ENCODE measurements at regions not wholly inside any gene's neighbourhood (a gene's known extent, or its start where the extent isn't known, plus 50 kb on each side); places are given as distances from the start of the nearest gene placed in this dataset.

DNA sequence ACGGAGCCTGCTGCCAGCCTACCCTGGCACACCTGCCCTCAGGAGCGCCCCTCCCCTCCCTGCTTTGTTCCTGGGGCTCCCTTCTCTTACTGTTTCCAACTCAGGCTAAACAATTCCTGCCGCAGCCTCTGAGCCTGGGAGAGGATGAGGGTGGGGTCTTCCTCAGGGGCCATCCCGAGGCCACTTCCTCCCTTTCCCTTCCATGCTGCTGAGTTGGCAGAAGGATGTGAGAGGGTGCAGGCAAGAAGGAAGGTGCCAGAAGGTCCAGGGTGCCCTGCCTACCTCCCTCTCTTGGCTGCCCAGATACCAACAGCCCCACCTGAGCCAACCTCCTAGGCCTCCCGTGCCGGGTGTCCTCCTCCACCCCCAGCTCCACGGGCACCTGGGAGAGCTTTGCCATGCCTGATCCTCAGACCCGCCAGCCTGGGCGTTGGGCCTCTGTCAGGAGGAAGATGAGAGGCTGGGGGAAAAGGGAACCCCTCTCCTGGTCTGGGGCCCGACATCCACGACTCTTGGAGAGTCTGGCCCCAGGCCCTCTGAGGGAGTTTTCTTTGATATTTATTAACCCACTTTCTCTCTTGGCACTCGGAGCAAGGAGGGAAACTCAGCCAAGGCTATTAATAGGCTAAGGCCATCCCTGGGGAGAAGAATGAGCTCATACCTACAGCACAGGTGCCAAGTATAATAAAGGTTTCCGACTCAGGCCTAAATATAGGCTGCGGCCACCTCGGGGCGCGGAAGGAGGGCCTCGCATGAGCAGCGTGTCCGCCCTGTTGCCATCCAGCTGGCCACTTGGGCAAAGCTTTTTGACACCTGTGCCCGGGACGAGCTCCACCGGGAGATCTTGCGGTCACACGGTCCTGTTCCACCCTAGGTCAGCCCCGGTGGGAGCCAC, 232.0 kb downstream of the ENGASE start:
- peak; percentile 81 for DNase-seq

- peak; percentile 16 for DNase-seq
Observed at GRCh38 chr17:79305768-79306423, 231.3 kb downstream of the ENGASE start.

DNA sequence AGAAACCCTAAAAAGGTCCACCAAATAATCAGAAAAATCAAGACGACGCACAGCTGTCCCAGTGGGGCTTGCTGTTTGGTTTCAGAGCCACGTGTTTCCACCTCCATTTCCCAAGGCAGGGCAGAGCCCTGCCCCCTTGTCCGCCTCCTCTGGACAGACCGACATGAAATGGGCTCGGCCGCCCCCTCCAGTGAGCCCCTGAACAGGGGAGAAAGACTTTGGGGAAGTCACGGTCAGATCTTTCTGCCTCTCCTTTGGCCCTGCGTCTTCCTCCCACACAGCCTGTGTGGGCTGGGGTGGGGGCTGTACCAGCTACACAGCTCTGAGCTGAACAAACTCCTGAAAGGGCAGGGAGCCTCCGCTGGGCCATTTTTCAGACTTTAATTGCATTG, 230.7 kb downstream of the ENGASE start:
- DNase-seq = no peak

DNA sequence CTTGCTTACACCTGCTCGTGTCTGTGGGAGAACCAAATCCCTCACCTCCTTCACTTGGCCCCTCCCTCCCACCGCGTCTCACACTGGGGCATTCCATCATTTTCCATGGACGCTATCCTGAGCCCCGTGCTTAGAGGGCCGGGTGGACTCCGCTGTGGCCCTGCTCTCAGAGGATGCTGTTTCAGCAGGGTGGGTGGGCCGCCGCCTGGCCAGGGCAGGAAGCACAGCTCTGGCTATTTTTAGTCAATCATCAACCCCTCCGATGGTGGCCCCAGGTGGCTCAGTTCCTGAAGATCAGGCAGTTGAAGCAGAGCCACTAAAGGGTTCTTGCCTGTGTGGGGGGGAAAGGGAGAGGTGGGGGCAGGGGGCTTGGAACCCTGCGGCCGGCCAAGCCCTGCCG, 230.3 kb downstream of the ENGASE start:
- no peak for DNase-seq

DNA sequence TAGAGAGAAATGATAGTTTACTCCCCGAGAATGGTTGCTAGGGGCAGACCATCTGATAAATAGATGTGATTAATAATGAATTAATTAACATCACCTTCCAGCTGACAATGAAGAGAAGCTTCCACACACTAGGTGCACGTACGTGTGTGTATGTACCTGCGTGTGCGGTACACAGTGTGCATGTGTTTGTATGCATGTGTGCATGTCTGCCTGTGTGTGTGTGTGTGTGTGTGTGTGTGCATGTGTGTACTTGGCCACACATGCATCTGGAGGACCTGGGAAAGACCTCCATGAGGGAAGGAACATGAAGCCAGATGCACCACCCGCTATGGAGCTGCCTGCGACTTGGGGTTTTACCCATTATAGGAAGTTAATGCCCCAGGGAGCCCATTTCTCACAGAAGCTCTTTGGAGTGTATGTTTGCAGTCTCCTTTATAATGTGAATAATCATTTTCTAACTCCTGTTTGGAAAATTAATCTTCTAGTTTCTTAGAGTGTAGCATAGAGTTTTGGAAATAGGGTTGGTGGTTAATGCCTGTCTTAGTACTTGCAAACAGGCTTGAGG, 229.1 kb downstream of the ENGASE start:
- no peak for DNase-seq

GRCh38 chr17:79301469-79301868, 226.8 kb downstream of the ENGASE start:
- no peak for DNase-seq

GRCh38 chr17:79299349-79299748, 224.7 kb downstream of the ENGASE start:
- no peak for DNase-seq

DNA sequence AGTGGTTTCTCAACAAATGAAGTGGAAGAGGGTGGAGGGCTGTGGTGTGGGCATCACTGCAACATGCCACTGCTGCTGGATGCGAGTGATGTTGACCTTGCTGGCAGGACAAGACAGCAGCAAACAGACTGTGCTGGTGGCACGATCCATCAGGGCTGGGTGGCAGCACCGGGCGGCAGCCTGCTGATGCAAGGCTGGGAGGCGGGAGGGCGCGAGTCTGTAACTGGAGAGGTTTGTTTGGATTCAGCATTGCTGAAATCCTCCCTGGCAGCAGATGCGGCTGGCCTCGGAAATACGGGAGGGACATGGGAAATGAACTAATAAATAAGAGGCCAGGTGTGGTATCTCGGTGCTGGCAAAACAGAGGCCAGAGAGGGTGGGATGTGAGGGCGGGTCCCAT, 224.2 kb downstream of the ENGASE start:
- DNase-seq = peak; percentile 1

GRCh38 chr17:79296243-79296642, 221.6 kb downstream of the ENGASE start:
- DNase-seq = no peak

DNA sequence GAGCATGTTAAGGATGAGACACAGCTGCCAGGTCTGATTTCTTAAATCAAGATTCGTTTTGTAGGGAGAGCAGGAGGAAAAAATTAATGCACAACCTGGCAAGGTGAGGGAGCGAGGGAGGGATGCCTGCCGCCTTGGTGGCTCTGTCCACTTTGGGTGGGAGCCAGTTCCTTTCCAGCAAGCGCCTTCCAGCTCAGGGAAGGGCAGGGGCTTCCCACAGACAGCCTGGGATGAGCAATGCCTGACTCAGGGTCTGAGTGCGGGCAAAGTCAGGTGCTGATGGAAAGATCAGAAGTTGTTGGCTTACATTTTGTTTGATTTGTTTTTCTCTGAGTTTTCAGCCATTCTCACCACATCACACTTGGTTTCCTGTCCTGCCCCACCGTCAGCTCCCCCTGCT, 220.7 kb downstream of the ENGASE start:
- no peak for DNase-seq

GRCh38 chr17:79294459-79295071, 219.9 kb downstream of the ENGASE start:
- no peak for DNase-seq

GRCh38 chr17:79292501-79292900, 217.9 kb downstream of the ENGASE start:
- no peak for DNase-seq

DNA sequence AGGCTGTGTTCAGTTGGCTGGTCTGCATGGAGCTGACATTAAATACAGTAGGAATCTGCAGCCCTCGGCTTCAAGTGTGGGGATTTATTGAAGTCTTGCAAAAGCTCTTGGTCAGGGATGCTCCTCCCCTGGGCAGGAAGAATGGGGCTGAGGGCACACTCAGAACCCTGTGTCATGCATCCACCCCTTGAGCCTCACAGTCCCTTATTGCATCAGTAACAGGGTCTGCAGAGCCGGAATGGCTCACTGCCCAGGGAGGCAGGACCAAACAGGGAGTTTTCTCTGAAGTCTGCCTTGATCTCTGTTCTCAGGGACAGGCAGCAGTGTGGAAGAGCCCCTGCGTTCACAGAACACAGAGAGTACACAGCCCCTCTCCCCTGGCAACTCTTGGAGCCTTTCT, 216.8 kb downstream of the ENGASE start:
- DNase-seq = no peak

DNA sequence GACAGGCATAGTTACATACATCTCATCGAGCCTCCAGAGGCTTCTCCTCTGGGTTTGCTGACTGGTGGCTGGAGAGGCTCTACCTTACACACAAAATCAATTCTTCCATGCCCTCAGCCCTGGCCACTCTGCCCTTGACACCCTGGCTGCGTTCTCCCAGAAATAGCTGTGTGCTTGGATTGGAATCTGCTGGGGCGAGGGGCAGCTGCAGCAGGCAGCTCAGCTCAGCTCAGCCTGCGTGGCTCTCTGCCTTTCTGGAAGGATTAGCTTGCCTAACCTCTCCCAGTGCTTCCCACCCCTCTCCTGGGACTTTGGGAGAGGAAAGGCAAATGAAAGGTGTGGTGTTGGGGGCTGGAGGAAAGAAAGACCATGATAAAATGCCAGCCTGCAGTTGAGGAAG, 216.1 kb downstream of the ENGASE start:
- no peak for DNase-seq

DNA sequence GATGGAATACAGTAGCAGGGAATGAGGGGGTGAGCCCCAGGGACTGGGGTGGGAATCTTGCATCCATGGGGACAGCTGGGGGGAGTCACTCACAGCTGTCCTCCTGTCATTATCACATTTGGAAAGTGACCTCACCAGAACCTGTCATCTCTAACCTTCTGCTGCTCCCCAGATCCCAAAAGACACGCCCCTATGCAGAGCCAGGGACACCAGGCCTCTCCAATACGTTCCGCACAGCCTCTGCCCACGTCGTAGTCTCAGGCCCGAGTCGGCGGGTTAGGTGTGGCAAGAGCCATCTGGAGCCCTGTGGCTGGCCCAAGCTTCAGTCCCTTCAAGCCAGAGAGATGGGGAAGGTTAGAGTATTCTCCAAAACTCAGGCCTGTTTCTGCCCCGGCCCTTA, 214.3 kb downstream of the ENGASE start:
- no peak for DNase-seq

- no peak for DNase-seq
Observed at GRCh38 chr17:79286440-79286839, 211.8 kb downstream of the ENGASE start.

GRCh38 chr17:79285973-79286372, 211.3 kb downstream of the ENGASE start:
- no peak for DNase-seq

- DNase-seq = no peak
Observed at GRCh38 chr17:79282294-79282693, 207.7 kb downstream of the ENGASE start.

DNA sequence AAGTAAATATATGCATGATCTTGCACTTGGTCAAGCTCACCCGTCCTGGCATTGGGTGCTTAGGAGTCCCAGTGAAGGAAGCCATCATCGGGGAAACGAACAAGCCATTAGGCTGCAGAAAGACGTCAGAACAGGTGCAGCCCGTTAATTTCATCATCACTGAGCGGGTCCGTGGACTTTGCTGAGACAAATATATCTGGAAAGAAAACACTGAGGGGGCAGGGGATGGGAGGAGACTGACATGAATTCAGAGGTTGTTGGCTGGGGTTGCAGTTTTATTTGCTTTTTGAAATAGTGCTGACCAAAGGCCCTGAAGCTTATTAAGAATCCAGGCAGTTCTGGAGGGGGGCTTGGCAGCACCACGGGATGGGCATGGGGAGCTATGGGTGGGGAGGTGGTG, 207.2 kb downstream of the ENGASE start:
- DNase-seq = no peak

- peak; percentile 26 for DNase-seq
Observed at GRCh38 chr17:79280866-79281572, 206.4 kb downstream of the ENGASE start.

GRCh38 chr17:79280010-79280409, 205.4 kb downstream of the ENGASE start:
- DNase-seq = no peak

DNA sequence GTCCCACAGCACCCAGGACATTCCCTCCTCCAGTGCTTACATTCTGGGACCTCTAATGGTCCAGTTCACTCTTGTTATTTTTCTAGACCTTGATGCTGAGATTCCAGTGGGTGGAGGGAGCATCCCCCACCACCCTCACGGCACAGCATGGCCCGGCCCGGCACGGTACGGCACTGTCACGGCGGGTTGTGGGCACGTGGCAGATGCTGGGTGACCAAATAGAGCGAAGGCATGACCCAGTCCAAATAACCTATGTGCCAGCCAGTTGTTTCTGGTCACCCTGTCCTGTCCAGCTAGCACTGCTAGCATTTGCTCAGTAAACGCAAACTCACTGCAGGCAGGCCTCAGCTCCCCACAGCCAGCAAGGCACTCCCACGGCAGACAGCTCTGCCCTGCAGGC, 204.7 kb downstream of the ENGASE start:
- DNase-seq = no peak

GRCh38 chr17:79276821-79277220, 202.2 kb downstream of the ENGASE start:
- no peak for DNase-seq
